ENCODE measurements at regions not wholly inside any gene's neighbourhood (a gene's known extent, or its start where the extent isn't known, plus 50 kb on each side); places are given as distances from the start of the nearest gene placed in this dataset.

DNA sequence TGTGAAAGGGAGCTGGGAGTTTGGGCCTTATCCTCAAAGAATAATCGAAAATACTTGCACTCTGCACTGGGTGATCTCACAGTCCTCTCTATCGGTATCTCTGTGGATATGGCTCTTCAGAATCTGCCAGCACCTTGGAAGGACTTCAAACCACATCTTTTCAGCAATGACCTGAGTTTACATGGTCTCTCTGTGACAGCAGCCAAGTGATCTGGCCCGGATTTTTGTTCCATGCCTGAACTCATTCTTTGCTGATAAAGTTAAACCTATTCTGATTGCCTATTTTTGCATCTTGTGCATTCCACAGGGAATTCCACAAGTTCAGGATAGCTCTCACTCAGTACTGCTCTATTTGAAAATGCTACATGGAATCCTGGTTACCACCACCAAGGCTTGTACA is 98.9 kb downstream of the HDGFL1 start:
- H3K27ac ChIP-seq (ENCODE audit: low read length) = no peak overlapping the region
- H3K9ac ChIP-seq (ENCODE audit: low read length) = no peak overlapping the region
- H3K79me2 ChIP-seq (replicated peaks; ENCODE audit: insufficient read depth, low read length) = no peaks in the 10 kb centered on the region
- H4K20me1 ChIP-seq (ENCODE audit: insufficient read depth) = no peaks in the 10 kb centered on the region
- no peaks in the 10 kb centered on the region for H3F3A ChIP-seq (ENCODE audit: insufficient read depth, low read length, poor library complexity, severe bottlenecking)
- no peaks in the 10 kb centered on the region for H3K36me3 ChIP-seq (ENCODE audit: insufficient read depth, low read length)
- no peak overlapping the region for H2AFZ ChIP-seq (ENCODE audit: low read depth, low read length)
- TF ChIP-seq MXI1 (conservative IDR thresholded peaks at IDR 0.05; ENCODE audit: poor library complexity, severe bottlenecking) (no peak), EZH2 (IDR thresholded peaks at IDR 0.05; ENCODE audit: borderline replicate concordance, insufficient read depth, low read length, poor library complexity, severe bottlenecking) (no peak), TAF1 (IDR thresholded peaks at IDR 0.05; ENCODE audit: low read depth) (no peak), RAD21 (conservative IDR thresholded peaks at IDR 0.05) (no peak), SMC3 (conservative IDR thresholded peaks at IDR 0.05; ENCODE audit: poor library complexity) (no peak), EP300 (conservative IDR thresholded peaks at IDR 0.05; ENCODE audit: poor library complexity, severe bottlenecking) (no peak)
- TF ChIP-seq, protein P1, sequence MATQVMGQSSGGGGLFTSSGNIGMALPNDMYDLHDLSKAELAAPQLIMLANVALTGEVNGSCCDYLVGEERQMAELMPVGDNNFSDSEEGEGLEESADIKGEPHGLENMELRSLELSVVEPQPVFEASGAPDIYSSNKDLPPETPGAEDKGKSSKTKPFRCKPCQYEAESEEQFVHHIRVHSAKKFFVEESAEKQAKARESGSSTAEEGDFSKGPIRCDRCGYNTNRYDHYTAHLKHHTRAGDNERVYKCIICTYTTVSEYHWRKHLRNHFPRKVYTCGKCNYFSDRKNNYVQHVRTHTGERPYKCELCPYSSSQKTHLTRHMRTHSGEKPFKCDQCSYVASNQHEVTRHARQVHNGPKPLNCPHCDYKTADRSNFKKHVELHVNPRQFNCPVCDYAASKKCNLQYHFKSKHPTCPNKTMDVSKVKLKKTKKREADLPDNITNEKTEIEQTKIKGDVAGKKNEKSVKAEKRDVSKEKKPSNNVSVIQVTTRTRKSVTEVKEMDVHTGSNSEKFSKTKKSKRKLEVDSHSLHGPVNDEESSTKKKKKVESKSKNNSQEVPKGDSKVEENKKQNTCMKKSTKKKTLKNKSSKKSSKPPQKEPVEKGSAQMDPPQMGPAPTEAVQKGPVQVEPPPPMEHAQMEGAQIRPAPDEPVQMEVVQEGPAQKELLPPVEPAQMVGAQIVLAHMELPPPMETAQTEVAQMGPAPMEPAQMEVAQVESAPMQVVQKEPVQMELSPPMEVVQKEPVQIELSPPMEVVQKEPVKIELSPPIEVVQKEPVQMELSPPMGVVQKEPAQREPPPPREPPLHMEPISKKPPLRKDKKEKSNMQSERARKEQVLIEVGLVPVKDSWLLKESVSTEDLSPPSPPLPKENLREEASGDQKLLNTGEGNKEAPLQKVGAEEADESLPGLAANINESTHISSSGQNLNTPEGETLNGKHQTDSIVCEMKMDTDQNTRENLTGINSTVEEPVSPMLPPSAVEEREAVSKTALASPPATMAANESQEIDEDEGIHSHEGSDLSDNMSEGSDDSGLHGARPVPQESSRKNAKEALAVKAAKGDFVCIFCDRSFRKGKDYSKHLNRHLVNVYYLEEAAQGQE (IDR thresholded peaks at IDR 0.05; ENCODE audit: borderline replicate concordance) = no peak
- TF ChIP-seq, protein P2, sequence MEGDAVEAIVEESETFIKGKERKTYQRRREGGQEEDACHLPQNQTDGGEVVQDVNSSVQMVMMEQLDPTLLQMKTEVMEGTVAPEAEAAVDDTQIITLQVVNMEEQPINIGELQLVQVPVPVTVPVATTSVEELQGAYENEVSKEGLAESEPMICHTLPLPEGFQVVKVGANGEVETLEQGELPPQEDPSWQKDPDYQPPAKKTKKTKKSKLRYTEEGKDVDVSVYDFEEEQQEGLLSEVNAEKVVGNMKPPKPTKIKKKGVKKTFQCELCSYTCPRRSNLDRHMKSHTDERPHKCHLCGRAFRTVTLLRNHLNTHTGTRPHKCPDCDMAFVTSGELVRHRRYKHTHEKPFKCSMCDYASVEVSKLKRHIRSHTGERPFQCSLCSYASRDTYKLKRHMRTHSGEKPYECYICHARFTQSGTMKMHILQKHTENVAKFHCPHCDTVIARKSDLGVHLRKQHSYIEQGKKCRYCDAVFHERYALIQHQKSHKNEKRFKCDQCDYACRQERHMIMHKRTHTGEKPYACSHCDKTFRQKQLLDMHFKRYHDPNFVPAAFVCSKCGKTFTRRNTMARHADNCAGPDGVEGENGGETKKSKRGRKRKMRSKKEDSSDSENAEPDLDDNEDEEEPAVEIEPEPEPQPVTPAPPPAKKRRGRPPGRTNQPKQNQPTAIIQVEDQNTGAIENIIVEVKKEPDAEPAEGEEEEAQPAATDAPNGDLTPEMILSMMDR (IDR thresholded peaks at IDR 0.05; ENCODE audit: poor library complexity, severe bottlenecking) = no peak
- H3K27me3 ChIP-seq (ENCODE audit: insufficient read depth, low read depth, low read length) = no peaks in the 10 kb centered on the region
- H3K9me3 ChIP-seq (ENCODE audit: low read length) = no peaks in the 10 kb centered on the region
- no peaks in the 10 kb centered on the region for H3K9me2 ChIP-seq (ENCODE audit: insufficient read depth, low read length)
- no peak overlapping the region for H3K4me2 ChIP-seq (ENCODE audit: low read length)
- H3K4me3 ChIP-seq (ENCODE audit: low read length) = no peak overlapping the region

DNA sequence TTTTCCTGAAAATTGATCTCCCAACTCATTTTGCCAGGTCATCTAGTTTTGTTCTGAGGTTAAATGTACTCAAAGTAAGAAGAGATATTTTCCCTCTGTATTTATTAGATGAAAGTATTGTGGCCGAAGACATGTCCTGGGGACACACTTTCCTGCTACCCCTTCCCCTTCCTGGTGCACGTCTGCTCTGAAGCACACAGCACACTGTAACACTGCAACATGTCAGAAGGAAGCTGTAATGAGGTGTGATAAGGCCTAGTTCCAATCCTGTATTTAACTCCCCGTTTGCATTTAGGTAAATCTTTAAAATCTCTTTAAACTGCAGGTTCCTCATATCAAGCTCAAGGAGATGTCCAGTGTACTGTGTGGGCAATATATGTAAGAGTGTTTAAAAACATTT is 99.4 kb downstream of the HDGFL1 start:
- H3K27ac ChIP-seq (ENCODE audit: low read length) = no peak overlapping the region
- H4K20me1 ChIP-seq (ENCODE audit: insufficient read depth) = no peaks in the 10 kb centered on the region
- no peaks in the 10 kb centered on the region for H3K9me2 ChIP-seq (ENCODE audit: insufficient read depth, low read length)
- H3K36me3 ChIP-seq (ENCODE audit: insufficient read depth, low read length) = no peaks in the 10 kb centered on the region
- H3K79me2 ChIP-seq (replicated peaks; ENCODE audit: insufficient read depth, low read length) = no peaks in the 10 kb centered on the region
- no peaks in the 10 kb centered on the region for H3F3A ChIP-seq (ENCODE audit: insufficient read depth, low read length, poor library complexity, severe bottlenecking)
- H2AFZ ChIP-seq (ENCODE audit: low read depth, low read length) = no peak overlapping the region
- H3K4me3 ChIP-seq (ENCODE audit: low read length) = no peak overlapping the region
- H3K27me3 ChIP-seq (ENCODE audit: insufficient read depth, low read depth, low read length) = no peaks in the 10 kb centered on the region
- TF ChIP-seq RAD21 (conservative IDR thresholded peaks at IDR 0.05) (no peak), MXI1 (conservative IDR thresholded peaks at IDR 0.05; ENCODE audit: poor library complexity, severe bottlenecking) (no peak), EP300 (conservative IDR thresholded peaks at IDR 0.05; ENCODE audit: poor library complexity, severe bottlenecking) (no peak), EZH2 (IDR thresholded peaks at IDR 0.05; ENCODE audit: borderline replicate concordance, insufficient read depth, low read length, poor library complexity, severe bottlenecking) (no peak), SMC3 (conservative IDR thresholded peaks at IDR 0.05; ENCODE audit: poor library complexity) (no peak), TAF1 (IDR thresholded peaks at IDR 0.05; ENCODE audit: low read depth) (no peak), POLR2AphosphoS5 (IDR thresholded peaks at IDR 0.05) (no peak)
- TF ChIP-seq, protein P1 (IDR thresholded peaks at IDR 0.05; ENCODE audit: borderline replicate concordance) = no peak
- TF ChIP-seq, protein P2 (IDR thresholded peaks at IDR 0.05; ENCODE audit: poor library complexity, severe bottlenecking) = no peak
- H3K4me2 ChIP-seq (ENCODE audit: low read length) = no peak overlapping the region
- H3K9ac ChIP-seq (ENCODE audit: low read length) = no peak overlapping the region
- no peaks in the 10 kb centered on the region for H3K9me3 ChIP-seq (ENCODE audit: low read length)

Data from neural cell (in vitro differentiated cells).